ENCODE measurements at regions not wholly inside any gene's neighbourhood (a gene's known extent, or its start where the extent isn't known, plus 50 kb on each side); places are given as distances from the start of the nearest gene placed in this dataset.

- DNase-seq: no peak
Measured at GRCh38 chr10:78547905-78548304, 514.2 kb downstream of the RPS24 start.

GRCh38 chr10:78548369-78548768 is 514.7 kb downstream of the RPS24 start:
- Mint-ChIP-seq H3K27ac (no peak overlapping the region), H3K9me3 (no peaks in the 10 kb centered on the region), H3K4me1 (ENCODE audit: low read depth) (no peaks in the 10 kb centered on the region), H3K27me3 (ENCODE audit: low read depth) (peaks cover 5% of the 10 kb centered on the region), H3K4me3 (no peak overlapping the region), H3K36me3 (ENCODE audit: low read depth) (no peaks in the 10 kb centered on the region)
- CTCF ChIA-PET: no interaction called here
- no peak for DNase-seq
- intact Hi-C loops (cut with micrococcal nuclease): no loop called here

More at GRCh38 chr10:78547905-78548304, 514.2 kb downstream of the RPS24 start:
- Mint-ChIP-seq H3K36me3 (ENCODE audit: low read depth) (no peaks in the 10 kb centered on the region), H3K9me3 (no peaks in the 10 kb centered on the region), H3K27ac (no peak overlapping the region), H3K4me1 (ENCODE audit: low read depth) (peaks cover 1% of the 10 kb centered on the region), H3K4me3 (no peak overlapping the region), H3K27me3 (ENCODE audit: low read depth) (peaks cover 5% of the 10 kb centered on the region)
- intact Hi-C loops (cut with micrococcal nuclease): no loop called here
- CTCF ChIA-PET: interaction anchor here (0.7 kb wide), 1 partner anchor 341 kb away, joined by 5 read pairs; no protein-coding TSS in a partner anchor

GRCh38 chr10:78549140-78549935 is 515.7 kb downstream of the RPS24 start:
- intact Hi-C loops (cut with micrococcal nuclease): no loop called here
- no peak for DNase-seq
- H3K4me3 Mint-ChIP-seq: no peak overlapping the region
- H3K4me1 Mint-ChIP-seq (ENCODE audit: low read depth): no peaks in the 10 kb centered on the region
- no peaks in the 10 kb centered on the region for H3K9me3 Mint-ChIP-seq
- CTCF ChIA-PET: no interaction called here
- no peak overlapping the region for H3K27ac Mint-ChIP-seq
- peaks cover 5% of the 10 kb centered on the region for H3K27me3 Mint-ChIP-seq (ENCODE audit: low read depth)
- no peaks in the 10 kb centered on the region for H3K36me3 Mint-ChIP-seq (ENCODE audit: low read depth)

- no peak overlapping the region for H3K4me3 Mint-ChIP-seq
- H3K4me1 Mint-ChIP-seq (ENCODE audit: low read depth): no peaks in the 10 kb centered on the region
- peaks cover 5% of the 10 kb centered on the region for H3K9me3 Mint-ChIP-seq
- peaks cover 5% of the 10 kb centered on the region for H3K27me3 Mint-ChIP-seq (ENCODE audit: low read depth)
- intact Hi-C loops (cut with micrococcal nuclease): no loop called here
- H3K27ac Mint-ChIP-seq: no peak overlapping the region
- peaks cover 1% of the 10 kb centered on the region for H3K36me3 Mint-ChIP-seq (ENCODE audit: low read depth)
- no peak for DNase-seq
- CTCF ChIA-PET: no interaction called here
Measured at GRCh38 chr10:78550090-78550489, 516.4 kb downstream of the RPS24 start.

- Mint-ChIP-seq H3K27me3 (ENCODE audit: low read depth) (peaks cover 5% of the 10 kb centered on the region), H3K4me3 (no peak overlapping the region), H3K9me3 (peaks cover 5% of the 10 kb centered on the region), H3K36me3 (ENCODE audit: low read depth) (peaks cover 1% of the 10 kb centered on the region), H3K27ac (no peak overlapping the region), H3K4me1 (ENCODE audit: low read depth) (no peaks in the 10 kb centered on the region)
- CTCF ChIA-PET: no interaction called here
- no peak for DNase-seq
- intact Hi-C loops (cut with micrococcal nuclease): no loop called here
Measured at GRCh38 chr10:78550716-78551115, 517.1 kb downstream of the RPS24 start.

- Mint-ChIP-seq H3K36me3 (ENCODE audit: low read depth) (peaks cover 1% of the 10 kb centered on the region), H3K9me3 (peaks cover 5% of the 10 kb centered on the region), H3K4me3 (no peak overlapping the region), H3K27ac (no peak overlapping the region), H3K27me3 (ENCODE audit: low read depth) (peaks cover 5% of the 10 kb centered on the region), H3K4me1 (ENCODE audit: low read depth) (no peaks in the 10 kb centered on the region)
- DNase-seq: no peak
- intact Hi-C loops (cut with micrococcal nuclease): no loop called here
- CTCF ChIA-PET: no interaction called here
Measured at GRCh38 chr10:78551184-78552005, 517.4 kb upstream of the ZMIZ1 start.

GRCh38 chr10:78552261-78552811 is 516.4 kb upstream of the ZMIZ1 start:
- CTCF ChIA-PET: no interaction called here
- Mint-ChIP-seq H3K4me1 (ENCODE audit: low read depth) (no peaks in the 10 kb centered on the region), H3K27ac (no peak overlapping the region), H3K27me3 (ENCODE audit: low read depth) (peaks cover 5% of the 10 kb centered on the region), H3K9me3 (peaks cover 5% of the 10 kb centered on the region), H3K36me3 (ENCODE audit: low read depth) (peaks cover 1% of the 10 kb centered on the region), H3K4me3 (no peak overlapping the region)
- DNase-seq: no peak
- intact Hi-C loops (cut with micrococcal nuclease): no loop called here

- CTCF ChIA-PET: no interaction called here
- Mint-ChIP-seq H3K36me3 (ENCODE audit: low read depth) (peaks cover 1% of the 10 kb centered on the region), H3K4me1 (ENCODE audit: low read depth) (no peaks in the 10 kb centered on the region), H3K27ac (no peak overlapping the region), H3K4me3 (no peak overlapping the region), H3K9me3 (peaks cover 5% of the 10 kb centered on the region), H3K27me3 (ENCODE audit: low read depth) (no peaks in the 10 kb centered on the region)
- DNase-seq: no peak
- intact Hi-C loops (cut with micrococcal nuclease): no loop called here
Measured at GRCh38 chr10:78553792-78554191, 515.0 kb upstream of the ZMIZ1 start.

- Mint-ChIP-seq H3K27ac (no peak overlapping the region), H3K4me1 (ENCODE audit: low read depth) (no peaks in the 10 kb centered on the region), H3K4me3 (no peak overlapping the region), H3K27me3 (ENCODE audit: low read depth) (no peaks in the 10 kb centered on the region), H3K9me3 (peaks cover 5% of the 10 kb centered on the region), H3K36me3 (ENCODE audit: low read depth) (peaks cover 1% of the 10 kb centered on the region)
- intact Hi-C loops (cut with micrococcal nuclease): no loop called here
- CTCF ChIA-PET: interaction anchor here (0.6 kb wide), 1 partner anchor 188 kb away, joined by 6 read pairs; no protein-coding TSS in a partner anchor
- DNase-seq: no peak
Measured at GRCh38 chr10:78555128-78555527, 513.6 kb upstream of the ZMIZ1 start.

- peaks cover 1% of the 10 kb centered on the region for H3K36me3 Mint-ChIP-seq (ENCODE audit: low read depth)
- H3K27me3 Mint-ChIP-seq (ENCODE audit: low read depth): no peaks in the 10 kb centered on the region
- H3K4me3 Mint-ChIP-seq: no peak overlapping the region
- CTCF ChIA-PET: no interaction called here
- H3K9me3 Mint-ChIP-seq: peaks cover 5% of the 10 kb centered on the region
- no peak overlapping the region for H3K27ac Mint-ChIP-seq
- no peaks in the 10 kb centered on the region for H3K4me1 Mint-ChIP-seq (ENCODE audit: low read depth)
- intact Hi-C loops (cut with micrococcal nuclease): no loop called here
- no peak for DNase-seq
Measured at GRCh38 chr10:78556705-78557432, 511.9 kb upstream of the ZMIZ1 start.

GRCh38 chr10:78557433-78557925 is 511.3 kb upstream of the ZMIZ1 start:
- intact Hi-C loops (cut with micrococcal nuclease): no loop called here

More at GRCh38 chr10:78557433-78557925, 511.3 kb upstream of the ZMIZ1 start:
- H3K9me3 Mint-ChIP-seq: peaks cover 5% of the 10 kb centered on the region
- H3K27me3 Mint-ChIP-seq (ENCODE audit: low read depth): no peaks in the 10 kb centered on the region
- CTCF ChIA-PET: no interaction called here
- no peak overlapping the region for H3K27ac Mint-ChIP-seq
- peaks cover 1% of the 10 kb centered on the region for H3K36me3 Mint-ChIP-seq (ENCODE audit: low read depth)
- H3K4me1 Mint-ChIP-seq (ENCODE audit: low read depth): no peaks in the 10 kb centered on the region
- DNase-seq: no peak
- H3K4me3 Mint-ChIP-seq: no peak overlapping the region

Data from activated naive CD4-positive, alpha-beta T cell treated with anti-CD3 and anti-CD28 coated beads for 36 hours (primary cell).